ENCODE measurements at regions not wholly inside any gene's neighbourhood (a gene's known extent, or its start where the extent isn't known, plus 50 kb on each side); places are given as distances from the start of the nearest gene placed in this dataset.
"Not testable (repeated sequence)": the region's sequence is repeated elsewhere in the genome, so short reads cannot be mapped to it uniquely, and the experiment has no call there.

- Histone ChIP-seq H3K27me3 (no peaks in the 10 kb centered on the region), H3K4me1 (no peaks in the 10 kb centered on the region), H3K4me3 (no peak overlapping the region), H3K36me3 (ENCODE audit: low read depth, missing control alignments) (no peaks in the 10 kb centered on the region), H3K27ac (no peak overlapping the region), H3K9me3 (no peaks in the 10 kb centered on the region)
- no peak for DNase-seq
- whole genome bisulfite sequencing, 2 donors = 80 to 100% methylated on average over 1 of the region's 1 CpG
- intact Hi-C loops (cut with DNase I; ENCODE audit: low total_unique reads) = no loop called here
- TF ChIP-seq CTCF (IDR thresholded peaks at IDR 0.05) (no peak), POLR2A (IDR thresholded peaks at IDR 0.05) (no peak)
Observed at GRCh38 chr12:67107235-67107634, 161.9 kb upstream of the CAND1 start.

- no peak overlapping the region for H3K4me3 ChIP-seq
- no peaks in the 10 kb centered on the region for H3K9me3 ChIP-seq
- H3K27ac ChIP-seq = no peak overlapping the region
- intact Hi-C loops (cut with DNase I; ENCODE audit: low total_unique reads) = no loop called here
- H3K27me3 ChIP-seq = no peaks in the 10 kb centered on the region
- no peak for DNase-seq
- no peak for TF ChIP-seq POLR2A (IDR thresholded peaks at IDR 0.05)
- H3K36me3 ChIP-seq (ENCODE audit: low read depth, missing control alignments) = no peaks in the 10 kb centered on the region
- WGBS, 2 donors = 83 to 89% methylated on average over 1 of the region's 1 CpG
- no peaks in the 10 kb centered on the region for H3K4me1 ChIP-seq
Observed at GRCh38 chr12:67107751-67108269, 161.3 kb upstream of the CAND1 start.

GRCh38 chr12:67110345-67110744 lies 158.8 kb upstream of the CAND1 start:
- H3K27ac ChIP-seq; H3K27me3 ChIP-seq; H3K9me3 ChIP-seq; H3K4me3 ChIP-seq; intact Hi-C loops (cut with DNase I; ENCODE audit: low total_unique reads); DNase-seq; H3K36me3 ChIP-seq (ENCODE audit: low read depth, missing control alignments); H3K4me1 ChIP-seq: not testable (repeated sequence)
- 91 to 97% methylated on average over 2 of the region's 2 CpGs for WGBS, 2 donors

GRCh38 chr12:67111182-67111581 lies 158.0 kb upstream of the CAND1 start:
- no peaks in the 10 kb centered on the region for H3K4me1 ChIP-seq
- no peak for DNase-seq
- TF ChIP-seq POLR2A (IDR thresholded peaks at IDR 0.05) (no peak), CTCF (IDR thresholded peaks at IDR 0.05) (no peak)
- H3K27ac ChIP-seq = no peak overlapping the region
- intact Hi-C loops (cut with DNase I; ENCODE audit: low total_unique reads) = no loop called here
- H3K36me3 ChIP-seq (ENCODE audit: low read depth, missing control alignments) = no peaks in the 10 kb centered on the region
- H3K4me3 ChIP-seq = no peak overlapping the region
- no peaks in the 10 kb centered on the region for H3K9me3 ChIP-seq
- WGBS, 2 donors = 70 to 78% methylated on average over 4 of the region's 4 CpGs
- no peaks in the 10 kb centered on the region for H3K27me3 ChIP-seq

- H3K4me3 ChIP-seq = no peak overlapping the region
- no peak for DNase-seq
- 69 to 72% methylated on average over 5 of the region's 5 CpGs for WGBS, 2 donors
- H3K27ac ChIP-seq = no peak overlapping the region
- H3K4me1 ChIP-seq = no peaks in the 10 kb centered on the region
- no peaks in the 10 kb centered on the region for H3K27me3 ChIP-seq
- no peaks in the 10 kb centered on the region for H3K36me3 ChIP-seq (ENCODE audit: low read depth, missing control alignments)
- TF ChIP-seq CTCF (IDR thresholded peaks at IDR 0.05) (no peak), POLR2A (IDR thresholded peaks at IDR 0.05) (no peak)
- intact Hi-C loops (cut with DNase I; ENCODE audit: low total_unique reads) = no loop called here
- H3K9me3 ChIP-seq = no peaks in the 10 kb centered on the region
Observed at GRCh38 chr12:67112586-67112985, 156.6 kb upstream of the CAND1 start.

GRCh38 chr12:67116134-67116533 lies 153.0 kb upstream of the CAND1 start:
- Histone ChIP-seq H3K4me1 (no peaks in the 10 kb centered on the region), H3K4me3 (no peak overlapping the region), H3K27me3 (no peaks in the 10 kb centered on the region), H3K27ac (no peak overlapping the region), H3K36me3 (ENCODE audit: low read depth, missing control alignments) (no peaks in the 10 kb centered on the region), H3K9me3 (no peaks in the 10 kb centered on the region)
- TF ChIP-seq CTCF (IDR thresholded peaks at IDR 0.05) = no peak
- TF ChIP-seq POLR2A (IDR thresholded peaks at IDR 0.05) = no peak
- intact Hi-C loops (cut with DNase I; ENCODE audit: low total_unique reads) = no loop called here
- no peak for DNase-seq
- WGBS, 2 donors = 90 to 95% methylated on average over 1 of the region's 1 CpG

Measured in testis (tissue), 2 donors.